K562 (cell line): ENCODE measurements at regions not wholly inside any gene's neighbourhood (a gene's known extent, or its start where the extent isn't known, plus 50 kb on each side); places are given as distances from the start of the nearest gene placed in this dataset.

Experiments
- ATAC-seq: fragments of 200-7000 bp; cut with Tn5 transposase; 3 replicates; pipeline ENCODE4 v1.9.1; 2020; ENCODE audit warnings: moderate library complexity
- BruUV-seq: library from RNA; stranded (reverse); fragments of 400-500 nt; replicated peaks from 2 replicates; lab custom pipeline; 2021; lab: Mats Ljungman, UMichigan
- CTCF ChIA-PET: fragments of 300-600 bp; formaldehyde crosslinking; extraction: SDS; loops from one replicate; lab custom pipeline; 2021; ENCODE audit warnings: low intra/inter-chr PET ratio; lab: Yijun Ruan, JAX
- POLR2A ChIA-PET: fragments of 300-600, 350-650 bp; sonication (Branson Sonifier 250); formaldehyde crosslinking; extraction: SDS; loops from one replicate; lab custom pipeline; 2021; ENCODE audit warnings: antibody characterized with exemption, inconsistent platforms; lab: Yijun Ruan, JAX
- DNase-seq, 4 experiments: peaks; one replicate each; pipeline versions ENCODE4 v3.0.0 to v3.0.0-alpha.2; 2011 to 2018; ENCODE audit warnings: low spot score in 3 of 4, mixed read lengths in 3 of 4; ENCODE audit errors: extremely low read depth in 1 of 4
- FAIRE-seq: peaks from 2 replicates; lab custom pipeline; 2011; peaks lifted over from hg19 to GRCh38; lab: Jason Lieb, UNC
- H2AFZ ChIP-seq: 2 replicates; pipeline ENCODE4 v1.6.0; 2011; ENCODE audit warnings: low read depth, low read length, control low read depth, inconsistent platforms
- H3K27ac ChIP-seq: fragments of 200-600 bp; 3 replicates; pipeline ENCODE4 v1.8.0; 2011; ENCODE audit warnings: low read depth, mild to moderate bottlenecking, control low read depth, inconsistent platforms, low read length, moderate library complexity, mixed read lengths; ENCODE audit errors: extremely low read depth
- H3K27me3 ChIP-seq, 2 experiments: fragments of 300-600 bp in 1 of 2; 2 replicates in 1 of 2; 3 replicates in 1 of 2; pipeline versions ENCODE4 v1.6.0 to v1.8.0; 2011; ENCODE audit warnings: inconsistent platforms in 2 of 2, low read length in 2 of 2, mild to moderate bottlenecking in 1 of 2, mixed read lengths in 1 of 2, moderate library complexity in 1 of 2; ENCODE audit not compliant: control insufficient read depth in 2 of 2, insufficient read depth in 2 of 2
- H3K36me3 ChIP-seq: fragments of 300-600 bp; 3 replicates; pipeline ENCODE4 v1.8.0; 2011; ENCODE audit warnings: mild to moderate bottlenecking, low read length, inconsistent platforms; ENCODE audit not compliant: control insufficient read depth, insufficient read depth
- H3K4me1 ChIP-seq, 2 experiments: fragments of 200-600 bp in 1 of 2; replicated peaks in 1 of 2; 2 replicates in 1 of 2; 3 replicates in 1 of 2; pipeline versions ENCODE4 v1.5.1 to v1.8.0; 2011; ENCODE audit warnings: inconsistent platforms in 2 of 2, low read length in 2 of 2, mild to moderate bottlenecking in 1 of 2, mixed read lengths in 1 of 2, moderate library complexity in 1 of 2; ENCODE audit not compliant: control insufficient read depth in 2 of 2, insufficient read depth in 2 of 2
- H3K4me2 ChIP-seq: 2 replicates; pipeline ENCODE4 v1.6.1; 2011; ENCODE audit warnings: low read length, control low read depth, inconsistent platforms, mixed read lengths; ENCODE audit not compliant: insufficient read depth
- H3K4me3 ChIP-seq: fragments of 200-600 bp; sonication (generic), shearing (Covaris generic); 2 replicates; pipeline ENCODE4 v1.5.1; 2016; ENCODE audit warnings: control low read depth, inconsistent platforms
- H3K79me2 ChIP-seq: fragments of 200-600 bp; 3 replicates; pipeline ENCODE4 v1.8.0; 2011; ENCODE audit warnings: low read length, inconsistent platforms; ENCODE audit not compliant: control insufficient read depth, insufficient read depth
- H3K9ac ChIP-seq, 2 experiments: 2 replicates each; pipeline versions ENCODE4 v1.6.0 to v1.6.1; 2011; ENCODE audit warnings: low read depth in 2 of 2, low read length in 2 of 2, control low read depth in 1 of 2, inconsistent platforms in 1 of 2, mild to moderate bottlenecking in 1 of 2, mixed read lengths in 1 of 2; ENCODE audit not compliant: insufficient read depth in 1 of 2
- H3K9me1 ChIP-seq: one replicate; pipeline ENCODE4 v1.6.0; 2011; ENCODE audit warnings: inconsistent platforms, mild to moderate bottlenecking, low read length, moderate library complexity; ENCODE audit not compliant: control insufficient read depth, insufficient read depth
- H3K9me3 ChIP-seq: replicated peaks from 2 replicates; pipeline ENCODE4 v1.5.1; 2011; ENCODE audit warnings: low read depth, low read length, inconsistent platforms; ENCODE audit not compliant: control insufficient read depth, insufficient read depth
- H4K20me1 ChIP-seq: replicated peaks from 2 replicates; pipeline ENCODE4 v1.6.1; 2011; ENCODE audit warnings: low read length, inconsistent platforms, mixed read lengths; ENCODE audit not compliant: control insufficient read depth, insufficient read depth
- DACH1 ChIP-seq: fragments of 450-650 bp; IDR thresholded peaks from 2 replicates; pipeline ENCODE4 v1.6.1; 2018; ENCODE audit not compliant: partially characterized antibody
- GABPB1 ChIP-seq: sonication (generic); formaldehyde crosslinking; IDR thresholded peaks from 2 replicates; pipeline ENCODE4 v1.8.0; 2022; ENCODE audit warnings: mild to moderate bottlenecking, missing genetic modification reagents
- NCOA2 ChIP-seq, 2 experiments: fragments of 450-650 bp; IDR thresholded peaks; 2 replicates each; pipeline ENCODE4 v1.6.1; 2018; ENCODE audit warnings: mild to moderate bottlenecking in 2 of 2, moderate library complexity in 1 of 2; ENCODE audit not compliant: partially characterized antibody in 2 of 2
- NRF1 ChIP-seq, 2 experiments: fragments of 450-650 bp; IDR thresholded peaks in 1 of 2; conservative IDR thresholded peaks in 1 of 2; 2 replicates each; pipeline ENCODE4 v1.6.1; 2014; ENCODE audit warnings: mild to moderate bottlenecking in 2 of 2
- WGBS: fragments of 100-300 bp; shearing (Covaris generic); methylation state at CpG from one replicate; pipeline ENCODE4 v1.1.6; 2016; ENCODE audit warnings: low coverage, mixed read lengths; ENCODE audit not compliant: insufficient coverage; ENCODE audit errors: missing lambda C conversion rate; 5-methylcytosine and 5-hydroxymethylcytosine counted together
- in situ Hi-C: fragments of 300-500 bp; cut with MboI; formaldehyde crosslinking; loops from 4 replicates; pipeline ENCODE4 v1.15.0; 2018; ENCODE audit warnings: inconsistent platforms, mixed read lengths
- intact Hi-C: fragments of 100-400 bp; cut with micrococcal nuclease; formaldehyde crosslinking; loops from 2 replicates; pipeline ENCODE4 v1.14.2; 2022

GRCh38 chr2:74042606-74043005 lies 57.9 kb downstream of the TET3 start:
- 93% methylated on average over 2 of the region's 3 CpGs for WGBS
- Histone ChIP-seq H3K4me1 (peaks cover 58 to 69% of the 10 kb centered on the region in 2 experiments), H3K36me3 (peaks cover 16% of the 10 kb centered on the region; the same call in 2 of the 3 replicates), H3K4me3 (no peak overlapping the region), H4K20me1 (0 out of 2 replicates have a peak, but pooled peaks cover 8% of the 10 kb centered on the region), H2AFZ (no peak overlapping the region), H3K79me2 (peaks cover 80% of the 10 kb centered on the region), H3K9me3 (no peaks in the 10 kb centered on the region), H3K27me3 (no peaks in the 10 kb centered on the region), H3K27ac (no peak overlapping the region), H3K9me1 (peaks cover 3% of the 10 kb centered on the region), H3K9ac (no peak overlapping the region), H3K4me2 (no peak overlapping the region)
- intact Hi-C loops, result no loop called here
- TF ChIP-seq NCOA2 (IDR thresholded peaks at IDR 0.05; ENCODE audit: partially characterized antibody in 2 of 2) (no peak), GABPB1 (CRISPR knock-in tag) (no peak), DACH1 (no peak), NRF1 (conservative IDR thresholded peaks at IDR 0.05 in 1 of 2, IDR thresholded peaks at IDR 0.05 in 1 of 2) (no peak)
- no peak for FAIRE-seq
- no TSS peak for BruUV-seq
- DNase-seq, result no peak
- POLR2A ChIA-PET, result interaction anchor here (1.0 to 2.3 kb wide), 3 partner anchors 12 to 17 kb away, joined by 3 to 7 read pairs (median 4); no protein-coding TSS in a partner anchor
- CTCF ChIA-PET, result no interaction called here
- no peak for ATAC-seq
- in situ Hi-C loops, result no loop called here
